GM13976 (cell line): ENCODE measurements at regions not wholly inside any gene's neighbourhood (a gene's known extent, or its start where the extent isn't known, plus 50 kb on each side); places are given as distances from the start of the nearest gene placed in this dataset.

Experiments
- DNase-seq: peaks from one replicate; pipeline ENCODE4 v3.0.0; 2012; ENCODE audit warnings: low spot score
- CTCF ChIP-seq: IDR thresholded peaks from 2 replicates; pipeline ENCODE4 v1.5.1; 2012; ENCODE audit warnings: borderline replicate concordance, mild to moderate bottlenecking; ENCODE audit not compliant: insufficient read depth; ENCODE audit errors: extremely low read depth, missing control alignments, control extremely low read depth
- in situ Hi-C: fragments of 300-500 bp; cut with MboI; formaldehyde crosslinking; loops from one replicate; pipeline ENCODE4 v1.12.0; 2022; ENCODE audit warnings: low sequenced_read_pairs, mixed read lengths, inconsistent platforms; ENCODE audit not compliant: unreplicated experiment

DNA sequence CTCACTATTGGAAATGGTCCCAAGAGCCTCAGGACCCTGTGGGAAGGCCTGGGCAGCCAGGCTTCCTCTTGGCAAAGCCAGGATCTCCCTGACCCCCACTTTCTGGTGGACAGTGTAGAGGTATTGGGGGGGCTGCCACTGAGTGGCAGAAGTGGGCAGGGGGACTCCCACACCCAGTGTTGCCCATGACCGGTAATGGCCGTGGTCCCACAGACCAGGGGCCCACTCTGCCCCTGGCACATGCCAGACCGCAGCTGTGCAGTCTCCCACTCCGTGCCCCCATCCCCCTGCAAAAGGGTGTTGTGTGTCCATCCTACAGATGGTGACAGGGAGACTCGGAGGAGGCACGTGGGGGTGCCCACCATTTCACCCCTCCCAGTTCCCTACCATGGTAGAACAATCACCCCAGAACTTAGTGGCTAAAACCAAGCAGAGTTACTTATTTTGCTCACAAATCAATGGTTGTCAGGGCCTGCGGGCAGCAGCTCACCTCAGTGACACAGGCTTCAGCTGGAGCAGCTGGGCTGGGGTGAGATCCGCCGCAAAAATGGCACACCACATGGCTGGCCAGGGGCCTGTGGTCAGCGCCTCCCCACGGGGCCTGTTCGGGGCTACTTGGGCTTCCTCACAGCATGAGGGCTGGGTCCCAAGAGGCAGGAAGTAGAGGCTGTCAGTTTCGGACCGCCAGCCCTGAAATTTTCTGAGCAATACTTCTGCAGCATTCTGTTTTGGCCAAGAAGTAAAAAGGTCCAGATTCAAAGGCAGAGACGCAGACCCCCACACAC lies 59.0 kb upstream of the ZNF469 start:
- no peak for TF ChIP-seq CTCF
- no peak for DNase-seq
- in situ Hi-C loops: no loop called here

GRCh38 chr16:88325087-88325750 lies 57.5 kb upstream of the ZNF469 start:
- in situ Hi-C loops: no loop called here
- no peak for DNase-seq
- TF ChIP-seq CTCF: no peak

- in situ Hi-C loops: no loop called here
- no peak for DNase-seq
- TF ChIP-seq CTCF: no peak
Observed at GRCh38 chr16:88325976-88326375, 56.8 kb upstream of the ZNF469 start.

- in situ Hi-C loops: no loop called here
- DNase-seq: no peak
- no peak for TF ChIP-seq CTCF
Observed at GRCh38 chr16:88326611-88327485, 55.9 kb upstream of the ZNF469 start.

- in situ Hi-C loops: no loop called here
- no peak for TF ChIP-seq CTCF
- DNase-seq: no peak
Observed at GRCh38 chr16:88327561-88328312, 55.0 kb upstream of the ZNF469 start.
